Lung (tissue), 11 donors: ENCODE measurements at regions not wholly inside any gene's neighbourhood (a gene's known extent, or its start where the extent isn't known, plus 50 kb on each side); places are given as distances from the start of the nearest gene placed in this dataset.

Experiments used
- ATAC-seq: fragments of 200-7000 bp; cut with Tn5 transposase; one replicate; pipeline ENCODE4 v1.9.1; 2020; ENCODE audit warnings: moderate number of reproducible peaks; ENCODE audit not compliant: insufficient read depth, low FRiP score
- DNase-seq, 3 donors: peaks; one replicate each; pipeline ENCODE4 v3.0.0-alpha.2; 2013 to 2017
- H3K27ac ChIP-seq, 2 donors: one replicate each; pipeline ENCODE4 v1.5.1; 2013; ENCODE audit warnings: mild to moderate bottlenecking in 2 of 2, moderate library complexity in 2 of 2, control low read depth in 1 of 2, inconsistent platforms in 1 of 2, low read depth in 1 of 2, low read length in 1 of 2
- H3K27me3 ChIP-seq, 3 donors: one replicate each; pipeline ENCODE4 v1.5.1; 2013; ENCODE audit warnings: low read length in 2 of 3; ENCODE audit not compliant: control insufficient read depth in 3 of 3, insufficient read depth in 3 of 3
- H3K36me3 ChIP-seq, 4 donors: one replicate each; pipeline ENCODE4 v1.5.1; 2013; ENCODE audit warnings: low read length in 4 of 4, mild to moderate bottlenecking in 1 of 4, moderate library complexity in 1 of 4; ENCODE audit not compliant: control insufficient read depth in 4 of 4, insufficient read depth in 4 of 4
- H3K4me1 ChIP-seq, 5 donors: one replicate each; pipeline ENCODE4 v1.5.1; 2013; ENCODE audit warnings: low read length in 5 of 5, mild to moderate bottlenecking in 2 of 5, moderate library complexity in 1 of 5; ENCODE audit not compliant: control insufficient read depth in 5 of 5, insufficient read depth in 5 of 5
- H3K4me3 ChIP-seq: one replicate; pipeline ENCODE4 v1.5.1; 2013; ENCODE audit warnings: mild to moderate bottlenecking, control low read depth, moderate library complexity
- H3K9ac ChIP-seq, 2 donors: one replicate each; pipeline ENCODE4 v1.5.1; 2013; ENCODE audit warnings: low read length in 2 of 2, control low read depth in 1 of 2; ENCODE audit not compliant: insufficient read depth in 1 of 2
- H3K9me3 ChIP-seq, 4 donors: one replicate each; pipeline ENCODE4 v1.5.1; 2013; ENCODE audit warnings: low read length in 3 of 4, mild to moderate bottlenecking in 1 of 4, moderate library complexity in 1 of 4; ENCODE audit not compliant: control insufficient read depth in 4 of 4, insufficient read depth in 3 of 4
- CTCF ChIP-seq: IDR thresholded peaks from 2 replicates; pipeline ENCODE4 v1.5.1; 2012; ENCODE audit warnings: mild to moderate bottlenecking; ENCODE audit errors: control extremely low read depth, extremely low read depth
- WGBS, 2 donors: extraction: QIAGEN DNeasy Blood & Tissue Kit; methylation state at CpG; one replicate each; pipeline ENCODE4 v1.1.7; 2013; 5-methylcytosine and 5-hydroxymethylcytosine counted together
- donor health status: control.
- donor health status: control.
- donor health status: Bipolar disorder and iron deficiency.
- donor health status: healthy.
- donor health status: DM: yes; HTN: yes; CAD: no.

GRCh38 chr5:163384669-163385068 is 52.7 kb upstream of the CCNG1 start:
- no peak for TF ChIP-seq CTCF
- 75 to 80% methylated on average over 4 of the region's 4 CpGs for WGBS, 2 donors
- H3K4me3 ChIP-seq: no peak overlapping the region
- H3K9ac ChIP-seq: no peak overlapping the region
- no peaks in the 10 kb centered on the region for H3K9me3 ChIP-seq
- H3K36me3 ChIP-seq: no peaks in the 10 kb centered on the region
- DNase-seq: no peak
- H3K27me3 ChIP-seq: no peaks in the 10 kb centered on the region
- H3K27ac ChIP-seq: no peak overlapping the region
- H3K4me1 ChIP-seq: peaks cover 0 to 1% (median 0%) of the 10 kb centered on the region in 5 donors
- no peak for ATAC-seq

DNA sequence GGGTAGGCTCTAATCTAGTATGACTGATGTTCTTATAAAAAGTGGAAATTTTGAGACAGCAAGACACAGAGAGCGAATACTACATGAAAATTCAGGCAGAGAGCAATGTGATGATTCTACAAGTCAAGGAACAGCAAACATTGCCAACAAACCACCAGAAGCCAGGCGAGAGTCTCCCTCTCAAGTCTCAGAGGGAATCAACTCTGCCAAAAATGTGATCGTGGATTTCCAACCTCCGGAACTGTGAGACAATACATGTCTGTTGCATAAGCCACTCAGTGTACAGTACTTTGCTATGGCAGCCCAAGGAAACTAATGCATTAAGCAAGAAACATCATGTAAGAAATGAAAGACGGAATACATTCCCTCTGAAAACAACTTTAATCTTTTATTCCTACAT is 52.1 kb upstream of the CCNG1 start:
- no peak for TF ChIP-seq CTCF
- 62 to 76% methylated on average over 5 of the region's 5 CpGs for WGBS, 2 donors
- peak; percentile 29 to 74 (median 62) for DNase-seq

GRCh38 chr5:163385824-163386223 is 51.6 kb upstream of the CCNG1 start:
- 80 to 81% methylated on average over 1 of the region's 1 CpG for WGBS, 2 donors
- no peaks in the 10 kb centered on the region for H3K27me3 ChIP-seq
- H3K4me3 ChIP-seq: no peak overlapping the region
- H3K27ac ChIP-seq: no peak overlapping the region
- H3K36me3 ChIP-seq: no peaks in the 10 kb centered on the region
- TF ChIP-seq CTCF: no peak
- ATAC-seq: no peak
- DNase-seq: no peak
- peaks cover 0 to 1% (median 0%) of the 10 kb centered on the region in 5 donors for H3K4me1 ChIP-seq
- no peaks in the 10 kb centered on the region for H3K9me3 ChIP-seq
- no peak overlapping the region for H3K9ac ChIP-seq

More for the DNA sequence above, 52.1 kb upstream of the CCNG1 start:
- Histone ChIP-seq H3K4me1 (peaks cover 0 to 1% (median 0%) of the 10 kb centered on the region in 5 donors), H3K27ac (no peak overlapping the region), H3K9ac (no peak overlapping the region), H3K4me3 (no peak overlapping the region), H3K9me3 (no peaks in the 10 kb centered on the region), H3K27me3 (no peaks in the 10 kb centered on the region), H3K36me3 (no peaks in the 10 kb centered on the region)
- ATAC-seq: no peak

GRCh38 chr5:163386352-163386751 is 51.0 kb upstream of the CCNG1 start:
- H3K27ac ChIP-seq: no peak overlapping the region
- no peak overlapping the region for H3K4me3 ChIP-seq
- TF ChIP-seq CTCF: no peak
- H3K9me3 ChIP-seq: no peaks in the 10 kb centered on the region
- ATAC-seq (no peak), DNase-seq (no peak)
- no peaks in the 10 kb centered on the region for H3K36me3 ChIP-seq
- no peak overlapping the region for H3K9ac ChIP-seq
- H3K4me1 ChIP-seq: peaks cover 0 to 1% (median 0%) of the 10 kb centered on the region in 5 donors
- no peaks in the 10 kb centered on the region for H3K27me3 ChIP-seq
